K562 (cell line): ENCODE measurements at regions not wholly inside any gene's neighbourhood (a gene's known extent, or its start where the extent isn't known, plus 50 kb on each side); places are given as distances from the start of the nearest gene placed in this dataset.

Source experiments
- BRF2 ChIP-seq: IDR thresholded peaks from 3 replicates; pipeline ENCODE4 v1.6.1; 2011; ENCODE audit warnings: borderline replicate concordance, mild to moderate bottlenecking; ENCODE audit not compliant: insufficient read length, insufficient read depth
- CHD1 ChIP-seq: fragments of 200-600 bp; sonication (generic); IDR thresholded peaks from one replicate; pipeline ENCODE4 v1.6.1; 2012; ENCODE audit warnings: mild to moderate bottlenecking, moderate library complexity, low read length, inconsistent platforms
- CREB1 ChIP-seq, 2 experiments: sonication (generic) in 1 of 2; formaldehyde crosslinking in 1 of 2; IDR thresholded peaks; 2 replicates each; pipeline versions ENCODE4 v1.6.1 to v1.8.0; 2012 to 2022; ENCODE audit warnings: inconsistent platforms in 1 of 2, mild to moderate bottlenecking in 1 of 2, missing genetic modification reagents in 1 of 2, moderate library complexity in 1 of 2
- EGR1 ChIP-seq: fragments of 450-650 bp; conservative IDR thresholded peaks from 2 replicates; pipeline ENCODE4 v1.6.1; 2017; ENCODE audit warnings: mild to moderate bottlenecking
- ETS2 ChIP-seq: IDR thresholded peaks from 2 replicates; pipeline ENCODE4 v1.6.1; 2016; ENCODE audit warnings: borderline replicate concordance, missing genetic modification characterization, mild to moderate bottlenecking, moderate library complexity, missing compliant biosample characterization; ENCODE audit not compliant: poor library complexity, severe bottlenecking
- GABPA ChIP-seq: fragments of 200-800 bp; sonication (Bioruptor generic); conservative IDR thresholded peaks from 2 replicates; pipeline ENCODE4 v1.6.1; 2016; ENCODE audit warnings: low read depth, missing genetic modification characterization, missing compliant biosample characterization
- KDM1A ChIP-seq, 2 experiments: fragments of 450-650 bp; IDR thresholded peaks; 2 replicates each; pipeline ENCODE4 v1.6.1; 2016; ENCODE audit warnings: mild to moderate bottlenecking in 2 of 2
- LCOR ChIP-seq: sonication (generic); formaldehyde crosslinking; IDR thresholded peaks from 2 replicates; pipeline ENCODE4 v1.8.0; 2022; ENCODE audit warnings: mild to moderate bottlenecking, missing genetic modification reagents
- MCM3 ChIP-seq: fragments of 450-650 bp; IDR thresholded peaks from 2 replicates; pipeline ENCODE4 v1.6.1; 2016
- MCM5 ChIP-seq: fragments of 450-650 bp; IDR thresholded peaks from 2 replicates; pipeline ENCODE4 v1.6.1; 2016; ENCODE audit warnings: low read depth
- MECOM ChIP-seq: fragments of 250-450 bp; sonication (Bioruptor Pico); IDR thresholded peaks from 2 replicates; pipeline ENCODE4 v1.8.0; 2022; ENCODE audit warnings: inconsistent platforms
- NCOA2 ChIP-seq, 2 experiments: fragments of 450-650 bp; IDR thresholded peaks; 2 replicates each; pipeline ENCODE4 v1.6.1; 2018; ENCODE audit warnings: mild to moderate bottlenecking in 2 of 2, moderate library complexity in 1 of 2; ENCODE audit not compliant: partially characterized antibody in 2 of 2
- PCBP1 ChIP-seq: fragments of 200-400 bp; formaldehyde crosslinking; IDR thresholded peaks from 2 replicates; pipeline ENCODE4 v1.6.1; 2018; ENCODE audit warnings: mild to moderate bottlenecking, low read depth, low read length; ENCODE audit not compliant: poor library complexity, severe bottlenecking
- SMARCE1 ChIP-seq: fragments of 450-650 bp; IDR thresholded peaks from 2 replicates; pipeline ENCODE4 v1.7.1; 2016; ENCODE audit warnings: mild to moderate bottlenecking
- SNIP1 ChIP-seq: fragments of 450-650 bp; IDR thresholded peaks from 2 replicates; pipeline ENCODE4 v1.7.1; 2017; ENCODE audit warnings: low read depth, mild to moderate bottlenecking
- STAT5B ChIP-seq: fragments of 250-450 bp; sonication (Bioruptor Pico); IDR thresholded peaks from 2 replicates; pipeline ENCODE4 v1.8.0; 2021; ENCODE audit warnings: mild to moderate bottlenecking, inconsistent platforms
- TAF7 ChIP-seq: fragments of 450-650 bp; IDR thresholded peaks from 2 replicates; pipeline ENCODE4 v1.6.1; 2016; ENCODE audit warnings: missing genetic modification characterization, missing compliant biosample characterization
- XRCC3 ChIP-seq: fragments of 450-650 bp; IDR thresholded peaks from 2 replicates; pipeline ENCODE4 v1.6.1; 2017; ENCODE audit warnings: mild to moderate bottlenecking, moderate library complexity
- ZNF224 ChIP-seq: sonication (generic); formaldehyde crosslinking; IDR thresholded peaks from 2 replicates; pipeline ENCODE4 v1.8.0; 2022; ENCODE audit warnings: mild to moderate bottlenecking, missing genetic modification reagents
- ZNF347 ChIP-seq: fragments of 450-650 bp; formaldehyde crosslinking; IDR thresholded peaks from 2 replicates; pipeline ENCODE4 v1.4.0; 2020; ENCODE audit warnings: low read depth, mild to moderate bottlenecking, moderate library complexity
- TF ChIP-seq, protein P1 (sequence below): fragments of 250-450 bp; sonication (Bioruptor Pico); IDR thresholded peaks from 2 replicates; pipeline ENCODE4 v1.8.0; 2022; ENCODE audit warnings: moderate library complexity, mild to moderate bottlenecking, inconsistent platforms
- TF ChIP-seq, protein P2 (sequence below): fragments of 450-650 bp; IDR thresholded peaks from 2 replicates; pipeline ENCODE4 v1.6.1; 2018; ENCODE audit not compliant: partially characterized antibody
- TF ChIP-seq, protein P3 (sequence below), 2 experiments: fragments of 450-650 bp; conservative IDR thresholded peaks; 2 replicates each; pipeline ENCODE4 v1.6.1; 2017; ENCODE audit warnings: mild to moderate bottlenecking in 2 of 2, moderate library complexity in 2 of 2

DNA sequence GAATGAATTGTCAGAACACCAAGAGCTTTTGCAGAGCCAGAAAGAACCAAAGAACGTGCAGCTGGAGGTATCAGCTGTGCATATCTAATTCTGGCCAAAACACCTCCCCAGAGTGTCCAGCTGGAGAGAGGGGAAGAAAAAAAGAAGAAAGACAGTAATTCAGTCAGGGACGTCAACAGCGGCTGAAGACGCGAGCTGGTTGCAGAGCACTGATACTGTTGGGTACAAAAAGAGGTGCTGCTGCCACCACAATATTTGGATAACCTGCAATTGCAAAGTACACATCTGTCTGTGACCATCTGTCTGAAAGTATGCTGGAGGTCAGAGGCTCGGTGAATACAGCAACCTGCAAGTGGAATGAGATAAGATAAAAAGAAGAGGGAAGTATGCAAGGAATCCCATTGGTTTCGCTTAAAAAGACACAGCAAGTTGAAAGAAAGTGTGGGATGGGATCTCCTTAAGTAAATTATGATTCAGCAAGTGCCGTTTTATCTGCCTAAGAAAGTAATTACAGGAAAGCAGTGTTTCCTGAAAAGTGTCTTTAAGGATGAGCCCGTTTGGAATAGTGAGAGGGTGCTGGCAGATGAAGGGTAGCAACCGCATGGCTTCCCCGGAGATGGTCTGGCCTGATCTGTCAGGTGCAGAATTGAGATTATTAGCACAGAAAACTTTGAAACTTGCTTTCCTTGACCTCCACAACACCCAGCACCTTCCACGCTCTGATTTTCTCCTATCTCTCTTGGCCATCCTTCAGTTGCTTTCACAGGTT, 189.9 kb upstream of the PRDM1 start (continued):
- TF ChIP-seq ETS2 (tag) (no peak), SNIP1 (no peak), STAT5B (CRISPR knock-in tag) (no peak), GABPA (tag) (no peak), ZNF224 (CRISPR knock-in tag) (no peak), TAF7 (no peak), CREB1 (IDR thresholded peaks at IDR 0.05) (no peak), CREB1 (CRISPR knock-in tag; IDR thresholded peaks at IDR 0.05) (no peak), LCOR (CRISPR knock-in tag) (peak; percentile 66; the same call in 1 of the 2 replicates), ZNF347 (CRISPR knock-in tag) (no peak), SMARCE1 (peak; percentile 85; the same call in 1 of the 2 replicates), MCM3 (no peak), PCBP1 (no peak), NCOA2 (IDR thresholded peaks at IDR 0.05; ENCODE audit: partially characterized antibody in 2 of 2) (no peak), MCM5 (no peak), KDM1A (IDR thresholded peaks at IDR 0.05) (peak; percentile 85 to 88), EGR1 (no peak), XRCC3 (no peak), CHD1 (no peak), MECOM (CRISPR knock-in tag) (no peak), BRF2 (no peak)
- TF ChIP-seq, protein P1, sequence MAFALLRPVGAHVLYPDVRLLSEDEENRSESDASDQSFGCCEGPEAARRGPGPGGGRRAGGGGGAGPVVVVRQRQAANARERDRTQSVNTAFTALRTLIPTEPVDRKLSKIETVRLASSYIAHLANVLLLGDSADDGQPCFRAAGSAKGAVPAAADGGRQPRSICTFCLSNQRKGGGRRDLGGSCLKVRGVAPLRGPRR (CRISPR knock-in tag), result no peak
- TF ChIP-seq, protein P2, sequence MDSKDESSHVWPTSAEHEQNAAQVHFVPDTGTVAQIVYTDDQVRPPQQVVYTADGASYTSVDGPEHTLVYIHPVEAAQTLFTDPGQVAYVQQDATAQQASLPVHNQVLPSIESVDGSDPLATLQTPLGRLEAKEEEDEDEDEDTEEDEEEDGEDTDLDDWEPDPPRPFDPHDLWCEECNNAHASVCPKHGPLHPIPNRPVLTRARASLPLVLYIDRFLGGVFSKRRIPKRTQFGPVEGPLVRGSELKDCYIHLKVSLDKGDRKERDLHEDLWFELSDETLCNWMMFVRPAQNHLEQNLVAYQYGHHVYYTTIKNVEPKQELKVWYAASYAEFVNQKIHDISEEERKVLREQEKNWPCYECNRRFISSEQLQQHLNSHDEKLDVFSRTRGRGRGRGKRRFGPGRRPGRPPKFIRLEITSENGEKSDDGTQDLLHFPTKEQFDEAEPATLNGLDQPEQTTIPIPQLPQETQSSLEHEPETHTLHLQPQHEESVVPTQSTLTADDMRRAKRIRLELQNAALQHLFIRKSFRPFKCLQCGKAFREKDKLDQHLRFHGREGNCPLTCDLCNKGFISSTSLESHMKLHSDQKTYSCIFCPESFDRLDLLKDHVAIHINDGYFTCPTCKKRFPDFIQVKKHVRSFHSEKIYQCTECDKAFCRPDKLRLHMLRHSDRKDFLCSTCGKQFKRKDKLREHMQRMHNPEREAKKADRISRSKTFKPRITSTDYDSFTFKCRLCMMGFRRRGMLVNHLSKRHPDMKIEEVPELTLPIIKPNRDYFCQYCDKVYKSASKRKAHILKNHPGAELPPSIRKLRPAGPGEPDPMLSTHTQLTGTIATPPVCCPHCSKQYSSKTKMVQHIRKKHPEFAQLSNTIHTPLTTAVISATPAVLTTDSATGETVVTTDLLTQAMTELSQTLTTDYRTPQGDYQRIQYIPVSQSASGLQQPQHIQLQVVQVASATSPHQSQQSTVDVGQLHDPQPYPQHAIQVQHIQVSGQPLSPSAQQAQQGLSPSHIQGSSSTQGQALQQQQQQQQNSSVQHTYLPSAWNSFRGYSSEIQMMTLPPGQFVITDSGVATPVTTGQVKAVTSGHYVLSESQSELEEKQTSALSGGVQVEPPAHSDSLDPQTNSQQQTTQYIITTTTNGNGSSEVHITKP, result peak; percentile 86
- TF ChIP-seq, protein P3, sequence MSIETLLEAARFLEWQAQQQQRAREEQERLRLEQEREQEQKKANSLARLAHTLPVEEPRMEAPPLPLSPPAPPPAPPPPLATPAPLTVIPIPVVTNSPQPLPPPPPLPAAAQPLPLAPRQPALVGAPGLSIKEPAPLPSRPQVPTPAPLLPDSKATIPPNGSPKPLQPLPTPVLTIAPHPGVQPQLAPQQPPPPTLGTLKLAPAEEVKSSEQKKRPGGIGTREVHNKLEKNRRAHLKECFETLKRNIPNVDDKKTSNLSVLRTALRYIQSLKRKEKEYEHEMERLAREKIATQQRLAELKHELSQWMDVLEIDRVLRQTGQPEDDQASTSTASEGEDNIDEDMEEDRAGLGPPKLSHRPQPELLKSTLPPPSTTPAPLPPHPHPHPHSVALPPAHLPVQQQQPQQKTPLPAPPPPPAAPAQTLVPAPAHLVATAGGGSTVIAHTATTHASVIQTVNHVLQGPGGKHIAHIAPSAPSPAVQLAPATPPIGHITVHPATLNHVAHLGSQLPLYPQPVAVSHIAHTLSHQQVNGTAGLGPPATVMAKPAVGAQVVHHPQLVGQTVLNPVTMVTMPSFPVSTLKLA (conservative IDR thresholded peaks at IDR 0.05), result 0 out of 4 replicates have a peak, but pooled peaks of 1 of the 2 experiments have one; percentile 21
